ENCODE measurements at regions not wholly inside any gene's neighbourhood (a gene's known extent, or its start where the extent isn't known, plus 50 kb on each side); places are given as distances from the start of the nearest gene placed in this dataset.
"Not testable (repeated sequence)": the region's sequence is repeated elsewhere in the genome, so short reads cannot be mapped to it uniquely, and the experiment has no call there.

DNA sequence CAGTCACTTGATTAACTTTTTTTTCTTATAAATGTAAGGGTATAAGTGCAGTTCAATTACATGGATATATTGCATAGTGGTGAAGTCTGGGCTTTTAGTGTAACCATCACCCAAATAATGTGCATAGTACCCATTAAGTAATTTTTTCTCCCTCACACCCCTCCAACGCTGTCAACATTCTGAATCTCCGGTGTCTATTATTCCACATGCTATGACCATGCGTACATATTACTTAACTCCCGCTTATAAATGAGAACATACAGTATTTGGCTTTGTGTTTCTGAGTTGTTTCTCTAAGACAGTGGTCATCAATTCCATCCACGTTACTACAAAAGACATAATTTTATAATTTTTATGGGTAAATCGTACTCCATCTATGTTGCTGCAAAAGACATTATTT is 1191.1 kb downstream of the NCAM2 start:
- Mint-ChIP-seq H3K36me3 (ENCODE audit: low read depth, unreplicated experiment) (no peaks in the 10 kb centered on the region), H3K4me3 (ENCODE audit: unreplicated experiment) (peak overlapping the region; percentile 19), H3K27ac (ENCODE audit: unreplicated experiment) (no peak overlapping the region), H3K27me3 (ENCODE audit: unreplicated experiment) (no peaks in the 10 kb centered on the region), H3K9me3 (ENCODE audit: unreplicated experiment) (no peaks in the 10 kb centered on the region), H3K4me1 (ENCODE audit: unreplicated experiment) (no peaks in the 10 kb centered on the region)
- DNase-seq (ENCODE audit: low spot score): no peak
- TF ChIP-seq, protein P1, sequence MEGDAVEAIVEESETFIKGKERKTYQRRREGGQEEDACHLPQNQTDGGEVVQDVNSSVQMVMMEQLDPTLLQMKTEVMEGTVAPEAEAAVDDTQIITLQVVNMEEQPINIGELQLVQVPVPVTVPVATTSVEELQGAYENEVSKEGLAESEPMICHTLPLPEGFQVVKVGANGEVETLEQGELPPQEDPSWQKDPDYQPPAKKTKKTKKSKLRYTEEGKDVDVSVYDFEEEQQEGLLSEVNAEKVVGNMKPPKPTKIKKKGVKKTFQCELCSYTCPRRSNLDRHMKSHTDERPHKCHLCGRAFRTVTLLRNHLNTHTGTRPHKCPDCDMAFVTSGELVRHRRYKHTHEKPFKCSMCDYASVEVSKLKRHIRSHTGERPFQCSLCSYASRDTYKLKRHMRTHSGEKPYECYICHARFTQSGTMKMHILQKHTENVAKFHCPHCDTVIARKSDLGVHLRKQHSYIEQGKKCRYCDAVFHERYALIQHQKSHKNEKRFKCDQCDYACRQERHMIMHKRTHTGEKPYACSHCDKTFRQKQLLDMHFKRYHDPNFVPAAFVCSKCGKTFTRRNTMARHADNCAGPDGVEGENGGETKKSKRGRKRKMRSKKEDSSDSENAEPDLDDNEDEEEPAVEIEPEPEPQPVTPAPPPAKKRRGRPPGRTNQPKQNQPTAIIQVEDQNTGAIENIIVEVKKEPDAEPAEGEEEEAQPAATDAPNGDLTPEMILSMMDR (IDR thresholded peaks at IDR 0.05; ENCODE audit: unreplicated experiment): no peak

DNA sequence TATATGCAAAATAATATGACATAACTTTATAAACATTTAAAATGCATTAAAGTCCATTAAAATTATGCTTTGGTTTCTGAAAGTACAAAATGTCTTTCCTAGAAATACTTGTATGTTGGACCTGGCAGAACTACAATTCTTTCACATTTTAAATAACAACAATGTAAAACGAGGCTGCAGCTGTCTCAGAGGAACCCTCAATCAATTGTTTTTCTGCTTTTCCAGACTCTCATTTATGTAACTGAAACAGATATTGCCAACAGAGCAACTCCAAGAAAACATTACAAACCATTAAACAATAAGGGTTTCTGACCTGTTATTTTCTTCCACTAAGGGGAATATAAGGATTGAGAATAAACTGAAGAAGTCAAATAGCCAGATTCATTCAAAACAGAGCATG is 1193.4 kb downstream of the NCAM2 start:
- H3K27ac Mint-ChIP-seq (ENCODE audit: unreplicated experiment): no peak overlapping the region
- no peaks in the 10 kb centered on the region for H3K9me3 Mint-ChIP-seq (ENCODE audit: unreplicated experiment)
- TF ChIP-seq, protein P1 (IDR thresholded peaks at IDR 0.05; ENCODE audit: unreplicated experiment): no peak
- H3K27me3 Mint-ChIP-seq (ENCODE audit: unreplicated experiment): no peaks in the 10 kb centered on the region
- DNase-seq (ENCODE audit: low spot score): no peak
- no peaks in the 10 kb centered on the region for H3K4me1 Mint-ChIP-seq (ENCODE audit: unreplicated experiment)
- H3K36me3 Mint-ChIP-seq (ENCODE audit: low read depth, unreplicated experiment): no peaks in the 10 kb centered on the region
- H3K4me3 Mint-ChIP-seq (ENCODE audit: unreplicated experiment): no peak overlapping the region

DNA sequence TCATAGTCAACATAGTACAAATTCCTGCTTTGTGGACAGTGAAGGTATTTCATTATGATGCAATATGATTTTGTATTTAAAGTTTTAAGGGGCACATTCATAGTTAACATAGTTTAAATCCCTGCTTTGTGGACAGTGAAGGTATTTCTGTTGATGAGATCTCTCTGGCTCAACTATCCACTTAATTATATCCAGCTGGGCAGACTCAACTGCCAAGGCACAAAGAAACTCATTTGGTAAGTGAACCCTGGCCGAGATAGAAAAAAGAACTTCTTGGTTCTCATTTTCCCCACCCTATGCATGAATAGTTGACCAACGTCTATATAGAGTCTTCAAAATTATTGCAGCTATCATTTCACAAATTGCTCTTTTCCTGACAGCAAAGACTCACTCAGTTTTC is 1194.6 kb downstream of the NCAM2 start:
- no peaks in the 10 kb centered on the region for H3K27me3 Mint-ChIP-seq (ENCODE audit: unreplicated experiment)
- no peak for DNase-seq (ENCODE audit: low spot score)
- TF ChIP-seq, protein P1 (IDR thresholded peaks at IDR 0.05; ENCODE audit: unreplicated experiment): no peak
- no peaks in the 10 kb centered on the region for H3K36me3 Mint-ChIP-seq (ENCODE audit: low read depth, unreplicated experiment)
- H3K9me3 Mint-ChIP-seq (ENCODE audit: unreplicated experiment): no peaks in the 10 kb centered on the region
- H3K4me3 Mint-ChIP-seq (ENCODE audit: unreplicated experiment): no peak overlapping the region
- no peak overlapping the region for H3K27ac Mint-ChIP-seq (ENCODE audit: unreplicated experiment)
- H3K4me1 Mint-ChIP-seq (ENCODE audit: unreplicated experiment): no peaks in the 10 kb centered on the region

DNA sequence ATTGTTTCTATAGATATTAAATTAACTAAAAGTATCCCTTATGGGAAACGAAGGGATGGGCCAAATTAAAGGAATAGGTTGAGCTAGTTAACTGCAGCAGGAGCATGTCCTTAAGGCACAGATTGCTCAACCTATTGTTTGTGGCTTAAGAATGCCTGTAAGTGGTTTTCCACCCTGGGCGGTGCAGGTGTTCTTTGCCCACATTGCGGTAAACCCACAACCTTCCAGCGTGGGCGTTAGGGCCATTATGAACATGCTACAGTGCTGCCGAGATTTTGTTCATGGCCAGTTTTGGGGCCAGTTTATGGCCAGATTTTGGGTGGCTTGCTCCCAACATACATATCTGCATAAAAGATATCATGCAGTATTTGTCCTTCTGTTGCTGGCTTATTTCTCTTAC is 1196.8 kb downstream of the NCAM2 start:
- not testable (repeated sequence) for H3K27ac Mint-ChIP-seq (ENCODE audit: unreplicated experiment); H3K4me3 Mint-ChIP-seq (ENCODE audit: unreplicated experiment); H3K4me1 Mint-ChIP-seq (ENCODE audit: unreplicated experiment); DNase-seq (ENCODE audit: low spot score); H3K36me3 Mint-ChIP-seq (ENCODE audit: low read depth, unreplicated experiment); H3K9me3 Mint-ChIP-seq (ENCODE audit: unreplicated experiment); H3K27me3 Mint-ChIP-seq (ENCODE audit: unreplicated experiment)

DNA sequence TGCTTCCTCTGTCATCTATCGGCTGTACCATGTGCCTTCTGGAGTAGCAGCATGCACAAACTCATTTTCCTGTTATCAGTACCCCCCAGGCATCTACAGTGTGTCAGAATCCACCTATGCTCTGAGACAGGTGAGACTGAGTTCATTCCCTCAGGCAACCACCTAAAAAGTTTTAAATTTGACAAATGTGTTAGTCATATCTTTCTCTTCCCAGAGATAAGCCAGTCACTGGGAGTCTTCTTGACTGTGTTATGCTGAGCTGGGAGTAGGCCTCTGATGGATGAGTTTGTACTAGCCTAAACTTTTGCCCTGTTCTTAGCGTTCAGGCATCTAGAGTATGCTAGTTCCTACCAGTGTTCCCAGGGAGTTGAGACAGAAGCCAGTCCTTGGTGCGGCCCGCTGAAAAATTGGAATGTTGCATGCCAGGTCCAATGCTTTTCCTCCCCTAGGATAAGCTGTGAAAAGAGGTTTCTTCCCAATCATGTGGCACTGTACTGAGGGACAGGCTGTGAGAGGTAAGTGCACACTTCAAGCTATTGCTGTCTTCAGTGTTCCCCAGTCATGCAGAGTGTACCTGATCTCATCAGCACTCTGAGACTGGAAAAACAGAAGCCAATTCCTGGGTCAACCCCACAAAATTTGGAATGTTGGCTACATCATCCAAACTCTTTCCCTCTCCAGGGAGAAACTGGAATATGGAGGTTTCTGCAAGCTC is 1202.3 kb downstream of the NCAM2 start:
- no peak for DNase-seq (ENCODE audit: low spot score)
- H3K27me3 Mint-ChIP-seq (ENCODE audit: unreplicated experiment): peaks cover 2% of the 10 kb centered on the region
- H3K4me3 Mint-ChIP-seq (ENCODE audit: unreplicated experiment): no peak overlapping the region
- H3K36me3 Mint-ChIP-seq (ENCODE audit: low read depth, unreplicated experiment): no peaks in the 10 kb centered on the region
- no peak overlapping the region for H3K27ac Mint-ChIP-seq (ENCODE audit: unreplicated experiment)
- TF ChIP-seq, protein P1 (IDR thresholded peaks at IDR 0.05; ENCODE audit: unreplicated experiment): no peak
- no peaks in the 10 kb centered on the region for H3K9me3 Mint-ChIP-seq (ENCODE audit: unreplicated experiment)
- H3K4me1 Mint-ChIP-seq (ENCODE audit: unreplicated experiment): no peaks in the 10 kb centered on the region

Data from endothelial cell (in vitro differentiated cells).